SU-DHL-6 (cell line): ENCODE measurements at regions not wholly inside any gene's neighbourhood (a gene's known extent, or its start where the extent isn't known, plus 50 kb on each side); places are given as distances from the start of the nearest gene placed in this dataset.

Source experiments
- EZH2phosphoT487 ChIP-seq: fragments of 200-600 bp; sonication (generic), shearing (Covaris generic); conservative IDR thresholded peaks from 2 replicates; pipeline ENCODE4 v1.6.1; 2018; ENCODE audit warnings: mild to moderate bottlenecking, antibody characterized with exemption, low read length, moderate library complexity, mixed read lengths
- TF ChIP-seq, protein P1 (sequence below): fragments of 200-600 bp; sonication (generic); IDR thresholded peaks from one replicate; pipeline ENCODE4 v1.5.1; 2017; ENCODE audit warnings: antibody characterized with exemption, mild to moderate bottlenecking, low read length, moderate library complexity; ENCODE audit not compliant: insufficient read depth, poor library complexity, severe bottlenecking

DNA sequence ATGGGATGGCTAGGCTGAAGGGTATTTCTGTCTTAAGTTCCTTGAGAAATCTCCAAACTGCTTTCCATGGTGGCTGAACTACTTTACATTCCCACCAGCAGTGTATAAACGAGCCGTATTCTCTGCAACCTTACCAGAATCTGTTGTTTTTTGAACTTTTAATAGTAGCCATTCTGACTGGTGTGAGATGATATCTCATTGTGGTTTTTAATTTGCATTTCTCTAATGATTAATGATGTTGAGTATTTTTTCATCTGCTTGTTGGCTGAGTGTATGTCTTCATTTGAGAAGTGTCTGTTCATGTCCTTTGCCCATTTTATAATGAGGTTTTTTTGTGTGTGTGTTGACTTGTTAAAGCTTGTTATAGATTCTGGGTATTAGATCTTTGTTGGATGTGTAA, 226.8 kb upstream of the IGFBP3 start:
- TF ChIP-seq, protein P1, sequence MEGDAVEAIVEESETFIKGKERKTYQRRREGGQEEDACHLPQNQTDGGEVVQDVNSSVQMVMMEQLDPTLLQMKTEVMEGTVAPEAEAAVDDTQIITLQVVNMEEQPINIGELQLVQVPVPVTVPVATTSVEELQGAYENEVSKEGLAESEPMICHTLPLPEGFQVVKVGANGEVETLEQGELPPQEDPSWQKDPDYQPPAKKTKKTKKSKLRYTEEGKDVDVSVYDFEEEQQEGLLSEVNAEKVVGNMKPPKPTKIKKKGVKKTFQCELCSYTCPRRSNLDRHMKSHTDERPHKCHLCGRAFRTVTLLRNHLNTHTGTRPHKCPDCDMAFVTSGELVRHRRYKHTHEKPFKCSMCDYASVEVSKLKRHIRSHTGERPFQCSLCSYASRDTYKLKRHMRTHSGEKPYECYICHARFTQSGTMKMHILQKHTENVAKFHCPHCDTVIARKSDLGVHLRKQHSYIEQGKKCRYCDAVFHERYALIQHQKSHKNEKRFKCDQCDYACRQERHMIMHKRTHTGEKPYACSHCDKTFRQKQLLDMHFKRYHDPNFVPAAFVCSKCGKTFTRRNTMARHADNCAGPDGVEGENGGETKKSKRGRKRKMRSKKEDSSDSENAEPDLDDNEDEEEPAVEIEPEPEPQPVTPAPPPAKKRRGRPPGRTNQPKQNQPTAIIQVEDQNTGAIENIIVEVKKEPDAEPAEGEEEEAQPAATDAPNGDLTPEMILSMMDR = no peak
- TF ChIP-seq EZH2phosphoT487 = no peak
